ENCODE measurements at regions not wholly inside any gene's neighbourhood (a gene's known extent, or its start where the extent isn't known, plus 50 kb on each side); places are given as distances from the start of the nearest gene placed in this dataset.
A peak's percentile ranks its signal among the peaks of the same experiment; 100 is the strongest.
"Not testable (repeated sequence)": the region's sequence is repeated elsewhere in the genome, so short reads cannot be mapped to it uniquely, and the experiment has no call there.

DNA sequence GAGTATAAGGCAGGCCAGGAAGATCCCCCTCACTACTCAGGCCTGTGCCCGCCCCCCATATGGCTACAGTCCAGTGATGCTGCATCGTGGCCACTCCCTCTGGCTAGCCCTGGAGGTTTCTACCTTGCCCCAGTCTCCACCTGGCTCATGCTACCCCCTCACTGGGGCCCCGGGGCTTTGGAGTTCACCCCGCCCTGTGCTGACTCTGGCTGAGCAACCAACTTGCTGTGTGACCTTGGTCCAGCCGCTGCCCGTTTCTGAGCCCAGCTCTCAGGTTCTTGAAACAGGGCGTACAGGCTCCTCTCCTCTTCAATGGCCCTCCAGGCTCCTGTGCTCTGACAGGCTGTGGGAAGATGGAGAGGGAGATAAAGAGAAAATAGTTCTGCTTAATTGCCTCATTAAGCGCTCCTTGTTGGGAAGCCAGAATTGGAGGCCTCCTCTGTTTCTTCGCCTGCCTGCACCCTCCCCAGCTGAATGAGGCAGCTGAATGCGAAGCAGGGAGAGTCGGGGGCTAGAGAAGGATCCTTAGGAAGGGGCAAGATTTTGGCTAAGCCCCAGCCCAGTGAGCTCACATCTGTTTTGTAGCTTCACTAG, 138.2 kb upstream of the NCOR2 start:
- no peak for DNase-seq

DNA sequence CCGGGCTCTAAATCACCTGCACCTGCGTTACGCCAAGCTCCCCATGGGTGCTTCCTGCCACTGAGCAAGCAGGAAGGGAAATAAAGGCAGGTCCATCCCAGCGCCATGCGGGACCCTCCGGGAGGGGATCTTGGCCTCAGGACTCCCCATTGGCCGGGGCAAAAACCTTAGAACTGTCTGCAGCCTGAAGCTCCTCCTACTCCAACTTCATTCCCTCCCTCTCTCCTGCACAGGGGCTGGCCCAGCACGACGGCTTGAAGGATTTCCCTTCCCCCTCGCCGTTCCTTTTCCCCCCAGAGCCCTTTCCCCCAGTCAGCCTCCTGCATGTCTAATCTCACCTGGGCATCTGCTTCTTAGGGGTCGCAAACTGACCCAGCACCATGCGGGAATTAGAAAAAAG, 137.2 kb upstream of the NCOR2 start:
- DNase-seq = no peak

DNA sequence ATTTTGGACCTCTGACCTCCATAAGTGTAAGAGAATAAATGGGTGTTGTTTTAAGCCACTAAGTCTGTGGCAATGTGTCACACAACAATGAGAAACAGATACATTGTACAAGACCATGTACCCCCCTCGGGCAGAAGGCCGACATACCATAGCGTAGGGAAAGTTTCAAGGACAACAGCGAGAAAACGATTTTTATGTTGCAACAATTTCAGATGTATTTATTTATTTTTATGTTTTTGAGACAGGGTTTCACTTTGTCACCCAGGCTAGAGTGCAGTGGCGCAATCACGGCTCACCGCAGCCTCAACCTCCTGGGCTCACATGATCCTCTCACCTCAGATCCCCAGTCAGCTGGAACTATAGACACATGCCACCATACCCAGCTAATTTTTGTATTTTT, 136.4 kb upstream of the NCOR2 start:
- DNase-seq = no peak

DNA sequence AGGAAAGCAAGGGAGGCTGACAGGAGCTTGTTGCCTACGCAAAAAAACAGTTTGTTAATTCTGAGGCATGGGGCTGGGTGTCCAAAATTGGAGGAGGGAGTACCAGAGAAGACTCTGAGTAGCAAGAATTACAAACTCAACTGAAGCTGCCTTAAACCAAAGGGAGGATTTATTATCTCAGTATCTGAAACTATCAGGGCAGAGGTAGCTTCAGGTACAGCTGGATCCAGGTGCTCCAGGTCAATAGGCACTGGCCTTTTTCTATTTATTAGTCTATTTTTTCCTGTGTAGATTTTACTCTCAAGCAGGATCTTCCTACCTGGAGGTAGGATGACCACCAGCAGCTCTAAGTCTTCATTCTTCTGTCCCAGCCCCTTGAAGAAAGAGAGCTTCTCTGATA, 135.3 kb upstream of the NCOR2 start:
- no peak for DNase-seq

DNA sequence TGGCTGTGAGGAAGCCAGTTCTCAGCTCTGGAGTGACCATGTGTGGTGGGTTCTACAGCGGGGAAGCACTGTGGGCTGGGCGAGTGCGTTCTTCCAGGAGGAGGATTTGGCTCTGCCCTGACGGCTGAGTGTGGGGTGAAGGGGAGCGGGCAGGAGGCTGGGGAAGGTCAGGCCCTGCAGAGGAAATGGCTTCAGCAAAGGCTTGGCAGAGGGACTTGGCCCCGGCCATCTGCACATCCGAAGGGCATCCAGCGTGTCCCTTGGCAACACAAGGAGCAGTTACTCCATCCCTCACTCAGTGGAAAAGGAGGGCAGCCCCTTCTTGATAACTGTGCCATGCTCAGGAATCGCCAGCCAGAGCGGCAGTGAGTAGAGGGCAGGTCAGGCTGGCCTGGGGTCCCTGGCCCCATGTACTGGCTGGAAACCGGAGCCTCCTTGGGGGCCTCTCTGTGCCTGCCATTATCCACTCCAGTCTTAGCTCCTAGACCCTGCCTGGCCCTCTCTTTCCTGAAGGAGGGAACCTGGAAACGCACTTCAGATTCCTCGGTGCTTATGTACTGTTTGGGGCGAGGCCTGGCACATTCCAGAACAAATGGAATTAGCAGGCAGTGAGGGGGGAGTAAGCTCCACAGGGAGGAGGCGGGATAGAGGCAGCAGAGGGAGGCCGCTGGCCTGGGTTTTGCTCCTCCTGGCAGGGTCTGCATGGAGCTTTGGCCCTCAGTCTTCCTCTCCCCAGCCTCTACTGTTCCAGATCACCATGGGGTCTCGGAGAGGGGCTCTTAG, 133.6 kb upstream of the NCOR2 start:
- DNase-seq = no peak

DNA sequence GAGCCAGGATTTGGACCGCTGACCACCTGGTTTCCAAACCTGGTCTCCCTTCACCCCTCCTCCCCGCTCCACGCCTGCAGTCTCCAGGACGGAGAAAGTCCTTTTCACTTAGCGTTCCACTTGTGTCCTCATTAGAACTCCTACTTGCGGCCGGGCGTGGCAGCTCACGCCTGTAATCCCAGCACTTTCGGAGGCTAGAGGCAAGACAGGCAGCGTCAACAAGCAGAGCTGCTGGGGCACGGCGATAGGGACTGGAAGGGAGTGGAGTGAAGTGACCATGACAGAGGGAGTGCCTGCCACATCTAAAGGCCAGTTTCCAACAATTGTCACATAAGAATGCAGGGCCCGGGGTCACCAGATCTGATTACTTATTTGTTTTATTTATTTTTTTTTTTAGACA, 132.5 kb upstream of the NCOR2 start:
- no peak for DNase-seq

DNA sequence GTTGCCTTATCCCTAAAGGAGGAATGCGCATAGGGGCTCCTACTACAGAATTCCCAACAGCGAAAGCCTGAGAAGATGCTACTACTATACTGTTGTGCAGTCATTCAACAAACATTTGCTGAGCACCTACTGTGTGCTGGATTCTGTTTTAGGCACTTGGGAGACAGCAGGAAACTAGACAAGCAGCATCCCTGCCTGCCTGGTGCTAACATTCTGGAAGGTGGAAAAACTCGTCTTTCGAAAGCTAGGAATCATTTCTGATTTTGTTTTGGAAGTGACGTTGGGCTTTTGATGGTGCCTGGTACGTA, 131.5 kb upstream of the NCOR2 start:
- no peak for DNase-seq

DNA sequence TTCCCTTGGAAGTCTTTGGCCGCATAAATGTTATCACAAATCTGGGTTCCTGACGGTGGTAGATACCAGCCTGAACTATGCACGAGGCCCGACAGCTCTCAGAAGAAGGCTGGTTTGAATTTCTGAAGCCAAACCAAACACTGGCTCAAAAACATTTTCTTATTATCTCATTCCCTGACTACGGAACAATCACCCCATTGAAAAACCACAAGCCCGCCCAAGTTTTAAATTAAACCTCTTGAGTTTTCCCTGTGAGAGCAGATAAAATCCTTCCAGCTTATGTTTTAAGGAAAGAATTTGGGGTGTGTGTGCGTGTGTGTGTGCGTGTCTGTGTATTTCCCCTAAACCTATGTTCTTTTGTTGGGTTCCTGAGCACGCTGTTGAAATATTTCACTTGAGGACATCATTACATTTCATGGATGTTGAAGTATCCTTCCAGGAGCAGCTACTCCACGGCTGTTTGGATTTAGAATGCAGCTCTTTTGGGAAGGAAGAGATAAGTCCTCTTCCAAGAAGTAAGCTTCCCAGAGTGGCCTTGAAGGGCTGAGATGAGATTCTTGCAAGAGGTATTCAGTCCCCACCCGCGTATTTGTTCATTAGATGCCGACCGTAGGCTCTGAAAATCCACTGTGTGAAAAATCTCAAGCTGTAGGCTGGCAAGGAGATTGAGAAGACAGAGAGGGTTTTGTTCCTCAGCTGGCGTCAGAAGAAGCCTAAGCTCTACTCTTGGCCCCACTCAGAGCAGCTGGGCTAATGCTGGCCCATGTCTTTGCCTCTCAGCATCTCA, 131.0 kb upstream of the NCOR2 start:
- DNase-seq = no peak

DNA sequence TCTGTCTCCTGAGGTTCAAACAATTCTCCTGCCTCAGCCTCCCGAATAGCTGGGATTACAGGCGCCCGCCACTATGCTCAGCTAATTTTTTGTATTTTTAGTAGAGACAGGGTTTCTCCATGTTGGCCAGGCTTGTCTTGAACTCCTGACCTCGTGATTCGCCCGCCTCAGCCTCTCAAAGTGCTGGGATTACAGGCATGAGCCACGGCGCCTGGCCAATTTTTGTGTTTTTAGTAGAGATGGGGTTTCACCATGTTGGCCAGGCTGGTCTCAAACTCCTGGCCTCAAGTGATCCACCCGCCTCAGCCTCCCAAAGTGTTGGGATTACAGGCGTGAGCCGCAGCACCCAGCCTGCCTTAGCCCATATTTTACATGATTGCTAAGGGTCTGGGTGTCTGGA, 130.3 kb upstream of the NCOR2 start:
- not testable (repeated sequence) for DNase-seq

DNA sequence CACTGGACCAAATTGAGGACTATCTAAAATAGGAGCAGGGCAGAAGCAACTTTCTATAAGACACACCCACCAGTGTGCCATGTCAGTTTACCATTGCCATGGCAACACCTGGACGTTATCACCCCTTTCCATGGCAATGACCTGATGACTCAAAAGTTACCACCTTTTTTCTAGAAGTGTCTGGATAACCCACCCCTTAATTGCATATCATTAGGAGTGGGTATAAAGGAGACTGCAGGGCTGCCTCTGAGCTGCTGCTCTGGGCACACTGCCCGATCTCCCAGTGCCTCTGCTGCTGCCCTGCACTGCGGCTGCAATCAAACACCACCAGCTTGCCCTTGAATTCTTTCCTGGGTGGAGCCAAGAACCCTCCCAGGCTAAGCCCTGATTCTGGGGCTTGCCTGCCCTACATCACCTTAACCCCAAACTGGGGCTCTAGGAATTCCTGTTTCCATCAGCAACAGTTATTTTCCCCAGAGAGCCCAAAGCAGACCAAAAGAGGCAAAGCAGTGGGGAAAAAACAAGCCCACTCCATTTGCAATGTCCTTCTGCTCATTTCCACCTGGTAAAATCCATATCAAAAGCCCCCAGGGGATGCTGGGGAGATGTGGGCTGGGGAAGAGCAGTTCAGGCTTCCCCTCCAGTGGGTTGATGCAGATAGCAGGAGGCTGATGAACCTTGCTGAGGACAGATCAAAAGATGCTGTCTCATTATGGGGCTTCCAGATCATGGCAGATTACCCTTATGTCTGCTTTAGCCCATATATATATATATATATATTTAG, 129.5 kb upstream of the NCOR2 start:
- no peak for DNase-seq

DNA sequence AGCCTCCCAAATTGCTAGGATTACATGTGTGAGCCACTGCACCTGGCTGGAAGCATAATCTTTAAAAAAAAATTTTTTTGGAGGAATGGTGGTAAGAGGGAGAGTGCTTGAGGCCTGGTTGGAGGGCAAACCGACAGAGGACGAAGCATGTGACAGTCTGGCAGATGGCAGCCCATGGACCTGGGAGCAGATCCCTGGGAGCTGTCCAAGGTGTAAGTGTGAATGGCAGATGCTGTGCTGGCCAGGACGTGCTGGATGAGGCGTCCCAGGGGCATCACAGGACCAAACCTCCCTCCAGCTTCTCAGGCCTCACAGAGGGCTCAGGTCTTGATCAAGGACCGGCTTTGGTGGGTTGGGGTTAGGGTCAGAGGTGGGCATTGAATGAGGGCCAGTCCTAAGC, 128.4 kb upstream of the NCOR2 start:
- no peak for DNase-seq

DNA sequence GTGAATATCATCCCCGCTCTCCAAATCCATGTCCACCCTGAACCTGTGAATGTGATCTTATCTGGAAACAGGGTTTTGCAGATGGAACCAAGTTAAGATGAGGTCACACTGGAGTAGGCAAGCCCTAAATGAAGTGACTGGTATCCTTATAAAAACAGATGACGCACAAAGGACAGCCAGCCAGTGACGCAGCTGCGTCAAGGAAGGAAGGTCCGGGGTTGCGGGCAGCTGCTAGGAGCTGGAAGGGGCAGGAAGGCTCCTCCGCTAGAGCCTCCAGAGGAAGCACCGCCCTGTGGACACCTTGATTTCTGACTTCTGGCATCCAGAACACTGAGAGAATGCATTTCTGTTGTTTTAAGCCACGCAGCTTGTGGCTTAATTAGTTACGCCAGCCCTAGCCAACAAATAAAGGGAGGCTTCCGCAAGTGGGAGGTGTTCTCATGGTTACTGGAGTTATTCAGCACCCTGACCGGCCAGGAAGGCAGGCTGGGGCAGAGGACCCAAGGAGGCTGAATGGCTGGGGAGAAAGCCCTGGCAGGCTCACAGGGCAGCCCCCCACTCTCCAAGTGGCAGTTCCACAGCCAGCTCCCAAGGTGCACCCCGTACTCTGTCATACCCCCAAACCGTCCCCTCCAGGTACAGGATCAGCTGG, 127.6 kb upstream of the NCOR2 start:
- DNase-seq = no peak

DNA sequence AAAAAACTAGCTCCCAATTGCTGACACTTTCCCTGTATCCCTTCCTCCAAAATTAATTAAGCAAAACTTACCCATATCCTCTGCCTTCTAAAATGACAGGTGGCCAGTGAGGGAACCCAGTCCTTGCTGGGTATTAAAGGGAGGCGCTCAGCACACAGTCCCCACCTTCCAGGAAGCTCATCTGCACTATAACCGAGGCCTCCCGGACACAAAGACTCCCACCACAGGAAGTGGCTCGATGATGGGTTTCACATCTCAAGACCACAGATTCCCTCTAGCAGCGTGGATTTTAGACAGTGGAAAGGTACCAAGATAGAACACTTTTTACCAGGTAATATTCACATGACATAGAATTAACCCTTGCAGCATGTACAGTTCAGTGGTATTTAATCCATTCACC, 126.8 kb upstream of the NCOR2 start:
- DNase-seq = peak; percentile 57

DNA sequence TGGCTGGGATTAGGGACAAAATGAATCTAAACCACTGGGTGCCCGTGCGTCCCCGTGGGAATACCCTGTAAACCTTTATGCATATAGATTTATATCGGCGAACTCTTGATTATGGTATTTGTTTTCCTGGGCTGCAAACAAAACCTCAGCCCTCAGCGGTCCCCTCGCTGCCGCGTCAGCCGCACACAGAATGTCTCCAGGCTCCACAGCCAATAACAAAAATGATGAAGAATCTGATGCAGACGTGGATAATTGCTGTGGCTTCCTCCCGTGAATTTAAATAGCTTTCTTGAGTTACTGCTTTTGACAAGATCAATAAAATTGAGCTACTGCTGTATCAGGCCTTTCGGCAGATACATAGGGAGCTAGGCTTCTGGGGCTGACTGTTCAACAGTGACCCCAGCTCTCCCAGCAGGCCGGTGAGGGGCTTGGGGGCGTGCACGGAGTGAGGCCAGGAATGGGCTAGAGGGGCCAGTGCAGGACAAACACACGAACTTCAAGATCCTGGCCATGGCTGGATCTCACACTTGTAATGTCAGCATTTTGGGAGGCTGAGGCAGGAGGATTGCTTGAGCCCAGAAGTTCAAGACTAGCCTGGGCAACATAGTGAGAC, 125.8 kb upstream of the NCOR2 start:
- DNase-seq = no peak

DNA sequence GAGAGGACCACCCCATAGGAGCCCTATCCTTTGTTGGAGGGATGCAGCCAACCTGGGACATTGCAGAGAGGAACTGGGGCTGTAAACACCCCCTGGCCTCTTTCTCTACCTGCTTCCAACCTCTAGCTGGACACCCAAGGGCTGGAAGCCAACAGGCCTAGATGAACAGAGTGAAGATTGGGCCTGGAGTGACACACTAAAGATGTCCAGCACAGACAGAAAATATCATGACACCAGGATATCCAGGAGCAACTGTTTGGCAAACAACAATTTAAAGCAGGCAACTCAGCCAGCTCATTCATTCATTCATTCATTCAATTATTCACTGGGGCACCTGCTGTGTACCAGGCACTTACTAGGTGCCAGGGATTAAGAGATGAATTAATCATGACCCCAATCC, 125.0 kb upstream of the NCOR2 start:
- DNase-seq = no peak

DNA sequence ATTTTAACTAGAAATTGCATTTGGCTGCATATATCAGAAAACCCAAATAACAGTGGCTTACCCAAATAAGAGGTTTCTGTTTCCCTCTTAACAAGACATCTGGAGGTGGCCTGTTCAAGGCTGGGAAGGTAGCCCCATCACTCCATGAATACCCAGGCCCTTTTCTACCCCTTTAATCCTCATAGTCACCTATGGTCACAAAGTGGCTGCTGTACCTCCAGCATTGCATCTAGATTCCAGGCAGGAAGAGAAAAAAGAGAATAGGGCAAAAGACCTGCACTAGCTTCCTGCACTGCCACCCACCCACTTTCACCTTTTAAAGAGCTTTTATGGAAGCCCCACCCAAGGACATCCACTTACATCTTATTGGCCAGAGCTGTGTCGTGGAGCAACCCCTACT, 124.0 kb upstream of the NCOR2 start:
- no peak for DNase-seq

DNA sequence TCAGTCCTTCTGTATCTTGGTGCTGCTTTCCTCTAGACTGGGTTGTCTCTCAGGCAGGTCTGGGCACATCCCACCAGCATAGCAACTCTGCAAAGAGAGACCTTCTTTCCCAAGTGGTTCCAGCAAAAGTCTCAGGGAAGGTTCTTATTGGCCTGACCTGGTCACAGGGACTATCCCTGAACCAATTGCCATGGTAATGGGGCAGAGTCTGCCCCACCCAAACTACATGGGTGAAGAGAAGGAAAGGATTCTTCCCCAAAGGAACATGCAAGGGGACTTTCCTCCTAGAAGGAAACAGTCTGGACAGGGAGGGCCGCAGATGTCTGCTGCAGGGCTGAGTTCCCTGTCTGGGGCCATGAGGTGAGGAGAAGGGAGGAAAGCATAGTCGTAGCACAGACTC, 122.2 kb upstream of the NCOR2 start:
- DNase-seq = no peak

DNA sequence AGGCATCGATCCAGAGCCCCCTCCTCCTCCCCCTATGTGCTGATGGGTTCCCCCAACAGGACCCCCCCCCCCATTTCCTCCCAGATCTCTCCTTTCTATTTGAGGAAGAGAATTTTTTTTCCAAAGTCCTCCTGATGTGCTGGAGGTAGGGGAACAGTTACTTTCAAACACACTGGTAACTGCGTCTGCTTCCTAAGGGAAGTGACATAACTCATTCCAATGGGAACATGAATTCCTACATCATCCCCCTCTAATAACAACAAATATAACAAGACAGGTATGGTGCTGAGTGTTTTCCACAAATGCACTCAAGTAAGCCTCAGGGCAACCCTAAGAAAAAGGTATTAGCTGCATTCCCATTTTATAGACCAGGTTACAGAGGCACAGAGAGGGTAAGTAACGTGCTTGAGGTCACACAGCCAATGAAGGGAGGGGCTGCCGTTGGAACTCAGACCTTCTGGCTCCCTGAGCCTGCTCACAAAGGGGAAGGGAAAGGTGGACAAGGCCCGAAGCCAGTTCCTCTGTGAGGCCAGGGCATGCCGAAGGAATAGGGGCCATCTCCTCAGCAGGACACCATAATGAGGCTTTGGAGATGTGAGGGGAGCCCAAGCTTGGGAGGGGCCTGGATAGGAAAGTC, 121.1 kb upstream of the NCOR2 start:
- no peak for DNase-seq

DNA sequence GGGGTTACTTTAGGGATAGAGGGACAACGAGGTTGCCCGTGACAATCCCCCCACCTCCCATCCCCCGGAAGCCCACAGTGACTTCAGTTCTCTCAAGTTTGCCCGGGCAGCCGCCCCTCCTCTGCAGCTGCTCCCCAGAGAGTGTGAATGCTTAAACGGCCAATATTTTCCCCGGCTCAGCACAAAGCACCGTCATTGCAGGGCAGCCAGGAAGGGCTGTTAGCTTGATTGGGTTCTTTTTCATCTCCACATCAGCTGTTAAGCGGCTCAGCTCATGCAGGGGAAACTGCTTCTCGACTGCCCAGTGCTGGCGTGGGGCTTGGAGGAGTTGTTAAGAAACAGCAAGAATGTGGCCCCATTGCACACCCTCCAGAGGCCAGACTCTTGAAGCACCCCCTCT, 120.5 kb upstream of the NCOR2 start:
- no peak for DNase-seq

DNA sequence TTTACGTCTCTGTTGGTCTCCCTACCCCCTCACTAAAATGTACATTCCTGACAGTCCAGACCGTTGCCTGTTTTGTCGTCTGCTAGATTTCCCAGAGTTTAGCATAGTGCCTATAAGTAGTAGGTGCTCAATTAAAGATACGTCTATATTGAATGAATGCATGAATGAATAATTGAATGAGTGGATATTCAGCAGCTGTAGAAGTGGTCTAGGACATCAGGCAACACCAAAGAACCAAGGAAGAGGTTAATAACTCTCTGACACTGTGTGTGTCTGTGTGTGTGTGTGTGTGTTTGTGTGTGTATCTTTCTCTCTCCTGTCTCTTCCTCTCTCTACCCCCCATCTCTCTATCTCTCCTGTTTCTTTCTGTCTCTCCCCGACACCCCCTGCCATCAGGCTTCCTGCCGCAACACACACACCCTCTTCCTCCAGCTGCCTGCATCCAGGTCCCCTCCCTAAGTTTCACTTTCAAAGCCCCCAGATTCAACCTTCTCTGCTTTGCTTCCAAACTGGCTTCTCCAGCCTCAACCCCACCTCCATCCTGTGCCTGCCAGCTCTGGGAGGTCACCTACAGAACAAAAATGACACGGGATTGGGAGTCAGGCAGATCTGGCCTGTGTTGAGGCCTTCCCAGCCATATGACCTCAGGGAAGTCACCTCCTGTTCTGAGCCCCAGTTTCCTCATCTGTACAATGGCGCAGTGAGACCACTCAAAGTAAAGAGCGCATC, 119.9 kb upstream of the NCOR2 start:
- no peak for DNase-seq
